GM19025 (cell line): ENCODE measurements at regions not wholly inside any gene's neighbourhood (a gene's known extent, or its start where the extent isn't known, plus 50 kb on each side); places are given as distances from the start of the nearest gene placed in this dataset.
"Not testable (repeated sequence)": the region's sequence is repeated elsewhere in the genome, so short reads cannot be mapped to it uniquely, and the experiment has no call there.

Source experiments
- ATAC-seq: cut with Tn5 transposase; IDR thresholded peaks from one replicate; pipeline ENCODE4 v1.9.1; 2021; ENCODE audit warnings: mild to moderate bottlenecking, low read depth, moderate library complexity; ENCODE audit not compliant: unreplicated experiment

DNA sequence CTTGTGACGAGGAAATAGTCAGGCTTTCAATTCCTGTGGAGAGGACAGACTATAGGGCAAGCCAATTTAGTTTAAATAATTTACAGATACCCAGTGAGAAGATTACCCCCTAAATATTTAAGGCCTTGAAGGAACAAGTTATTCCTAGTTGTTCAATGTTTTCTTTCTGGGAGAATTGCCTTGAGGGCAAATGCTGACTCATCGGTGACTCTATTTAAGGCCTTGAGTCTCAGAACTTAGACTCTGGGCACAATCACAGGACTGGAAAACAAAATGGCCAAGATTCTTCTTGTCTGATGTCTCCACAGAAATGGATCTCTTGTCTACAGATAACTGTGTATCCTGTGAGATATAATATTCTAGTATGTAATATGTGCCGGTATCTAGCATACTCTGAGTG, 467.1 kb downstream of the SUCLG1 start:
- ATAC-seq = no peak

DNA sequence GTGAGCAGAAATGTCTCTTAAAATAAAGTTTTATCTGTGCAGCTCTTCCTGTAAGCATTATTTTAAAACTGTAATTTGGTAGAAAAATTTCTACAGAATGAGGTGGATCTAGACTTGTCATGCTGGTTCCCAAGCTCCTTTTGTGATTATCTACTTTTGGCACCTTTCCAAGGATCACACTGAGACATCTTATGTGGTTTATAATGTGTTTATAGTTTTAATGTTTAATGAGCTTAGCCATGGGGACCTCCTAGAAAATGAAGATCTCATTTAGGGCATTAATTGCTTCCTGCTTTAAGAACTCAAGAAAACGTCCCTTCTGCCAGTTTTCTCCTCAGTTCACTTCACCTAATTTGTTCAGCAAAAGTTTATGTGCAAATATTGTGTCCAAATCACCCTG, 468.4 kb downstream of the SUCLG1 start:
- no peak for ATAC-seq

- not testable (repeated sequence) for ATAC-seq
Measured at GRCh38 chr2:83976628-83977027, 482.5 kb downstream of the SUCLG1 start.

- no peak for ATAC-seq
Measured at GRCh38 chr2:83972128-83972527, 487.0 kb downstream of the SUCLG1 start.

DNA sequence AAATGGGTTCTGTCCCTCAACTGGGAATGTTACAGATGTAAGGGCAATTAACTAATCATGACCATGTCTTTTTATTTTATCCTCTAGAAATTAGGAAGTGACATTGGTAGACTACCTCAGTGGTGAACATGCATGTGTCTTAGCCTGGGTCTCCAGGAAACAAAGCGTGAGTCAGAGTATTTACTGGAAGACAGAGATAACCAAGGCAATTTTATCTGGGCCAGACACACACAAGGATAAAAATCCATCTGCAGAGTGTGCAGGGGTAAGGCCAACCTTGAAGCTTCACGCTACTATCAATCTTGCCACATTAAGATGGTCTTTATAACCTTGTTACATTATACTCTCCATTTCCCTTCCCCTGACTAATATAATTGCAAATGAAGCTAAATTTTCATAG, 487.5 kb downstream of the SUCLG1 start:
- ATAC-seq = no peak

GRCh38 chr2:83970217-83970929, 488.7 kb downstream of the SUCLG1 start:
- ATAC-seq = no peak

DNA sequence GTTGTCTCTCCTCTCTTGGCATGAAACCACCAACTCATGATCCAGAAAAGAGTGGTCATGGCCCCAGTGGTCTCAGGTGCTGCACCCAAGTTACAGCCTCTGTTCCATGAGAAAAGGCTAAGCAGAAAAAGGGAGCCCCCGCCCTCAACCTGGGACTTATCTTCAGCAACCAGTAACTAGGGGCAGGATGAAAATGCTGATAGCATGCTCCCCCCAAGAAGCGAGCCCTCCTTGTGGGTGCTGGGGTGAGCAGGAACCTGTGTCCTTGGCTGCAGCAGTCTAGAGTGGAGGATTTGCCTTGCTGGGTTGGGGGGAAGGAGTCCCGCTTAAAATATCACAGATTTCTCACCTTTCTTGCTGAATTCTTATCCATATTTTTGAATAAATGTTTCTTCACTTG, 490.0 kb downstream of the SUCLG1 start:
- no peak for ATAC-seq

GRCh38 chr2:83967854-83968253, 491.2 kb downstream of the SUCLG1 start:
- ATAC-seq = no peak

DNA sequence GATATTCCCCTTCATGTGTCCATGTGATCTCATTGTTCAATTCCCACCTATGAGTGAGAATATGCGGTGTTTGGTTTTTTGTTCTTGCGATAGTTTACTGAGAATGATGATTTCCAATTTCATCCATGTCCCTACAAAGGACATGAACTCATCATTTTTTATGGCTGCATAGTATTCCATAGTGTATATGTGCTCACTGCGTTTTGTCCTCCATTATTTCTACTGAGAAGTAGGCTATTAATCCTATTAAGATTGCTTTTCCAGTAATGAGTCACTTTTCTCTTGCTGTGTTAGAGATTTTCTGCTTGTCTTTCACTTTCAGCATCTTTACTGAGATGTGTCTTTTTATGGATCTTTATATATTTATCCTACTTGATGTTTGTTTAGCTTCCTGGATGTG, 492.1 kb downstream of the SUCLG1 start:
- not testable (repeated sequence) for ATAC-seq

GRCh38 chr2:83961512-83961911, 497.6 kb downstream of the SUCLG1 start:
- no peak for ATAC-seq

DNA sequence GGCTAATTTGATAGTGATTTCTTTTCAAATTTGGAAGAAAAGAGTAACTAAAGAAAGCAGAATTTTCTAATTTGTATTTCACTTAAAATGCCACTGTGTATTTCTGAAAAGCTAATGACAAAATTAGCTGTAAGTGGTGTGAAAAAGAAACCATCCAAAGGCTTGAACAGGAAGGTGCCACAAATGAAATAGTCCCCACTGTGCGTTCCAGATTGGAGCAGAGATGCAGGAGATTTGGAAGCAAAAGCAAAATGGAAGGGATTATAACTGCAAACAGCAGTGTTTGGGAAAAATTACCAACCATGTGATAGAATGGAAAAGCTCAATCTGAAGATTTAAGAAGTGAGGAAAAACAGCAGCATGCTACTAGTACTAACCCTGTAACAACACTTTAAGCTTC, 498.7 kb downstream of the SUCLG1 start:
- no peak for ATAC-seq

DNA sequence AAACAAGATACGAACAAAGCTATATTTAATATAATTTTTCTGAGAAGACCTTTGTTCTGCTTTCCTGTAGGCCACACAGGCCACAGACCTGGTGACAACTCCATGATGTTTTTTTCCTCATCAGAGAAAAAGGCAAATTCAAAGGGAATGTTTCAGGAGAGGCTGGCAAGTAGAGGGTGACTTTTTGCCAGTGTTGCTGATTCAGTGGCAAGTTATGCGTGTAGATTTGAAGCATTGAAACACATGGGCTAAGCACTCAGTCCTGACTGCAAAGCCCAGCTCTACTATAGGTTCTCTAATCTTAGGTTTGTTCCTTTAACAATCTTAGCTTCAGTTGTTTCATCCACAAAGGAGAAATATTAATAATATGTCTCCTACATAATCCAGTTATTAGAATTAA, 499.8 kb downstream of the SUCLG1 start:
- ATAC-seq = no peak

DNA sequence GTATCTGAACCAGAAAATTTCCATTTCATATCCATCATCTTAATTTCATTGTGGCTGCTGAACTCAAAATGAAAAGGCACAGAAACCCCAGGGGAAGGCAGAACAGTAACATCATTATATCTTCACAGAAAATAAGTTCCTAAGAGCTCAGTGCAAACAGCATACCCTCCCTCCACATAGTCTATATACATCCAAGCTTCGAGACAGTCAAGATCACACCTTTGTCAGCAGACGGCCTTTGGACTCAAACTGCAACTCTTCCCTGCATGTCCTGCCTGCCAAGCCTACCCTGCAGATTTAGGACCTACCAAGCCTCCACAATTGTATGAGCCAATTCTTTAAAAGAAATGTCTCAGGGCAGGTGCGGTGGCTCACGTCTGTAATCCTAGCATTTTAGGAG, 502.1 kb downstream of the SUCLG1 start:
- no peak for ATAC-seq

DNA sequence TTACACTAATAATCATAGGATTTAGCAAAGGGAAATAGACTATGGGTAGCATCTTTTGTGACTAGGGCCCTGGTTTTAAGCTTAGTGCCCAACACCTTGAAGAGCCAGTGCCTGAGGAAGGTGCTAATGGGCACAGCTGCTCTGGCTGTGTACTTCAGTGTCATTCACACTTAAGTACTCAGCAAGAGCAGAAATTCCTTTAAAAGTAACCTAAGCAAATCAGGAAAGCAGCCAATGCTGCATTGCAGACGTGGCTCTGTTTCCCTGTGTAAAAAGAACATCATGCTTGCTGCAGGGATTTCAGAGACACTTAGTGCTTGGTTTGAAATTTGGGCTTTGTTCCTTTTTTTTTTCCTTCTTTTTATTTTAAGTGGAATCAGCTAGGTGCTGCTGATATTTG, 505.4 kb downstream of the SUCLG1 start:
- no peak for ATAC-seq

DNA sequence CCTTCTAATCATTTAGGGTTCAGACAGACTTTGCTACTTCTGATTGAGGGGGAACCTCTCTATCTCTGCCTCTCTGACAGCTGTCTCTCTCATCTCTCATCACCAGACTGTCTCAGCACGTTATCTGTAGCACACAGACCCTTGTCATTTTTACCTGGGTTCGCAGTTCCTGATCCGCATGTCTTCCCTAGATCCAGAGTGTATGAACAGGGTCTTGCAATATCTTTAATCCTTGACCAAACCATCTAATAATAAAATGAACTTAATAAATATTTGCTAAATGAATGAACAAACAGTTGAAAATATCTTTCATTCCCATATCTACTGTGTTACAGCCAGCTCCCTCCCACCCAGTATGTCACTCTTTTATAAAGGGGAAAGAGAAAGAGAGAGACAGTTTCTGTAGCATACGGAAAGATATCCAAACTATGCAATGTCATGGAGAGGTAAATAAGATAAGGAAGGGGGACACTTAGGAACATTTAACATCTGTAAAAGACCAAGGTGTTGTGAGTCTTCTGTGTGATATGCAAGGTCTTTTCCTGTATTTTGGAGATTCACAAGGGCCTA, 507.6 kb downstream of the SUCLG1 start:
- no peak for ATAC-seq

- ATAC-seq = no peak
Measured at GRCh38 chr2:83949361-83949760, 509.7 kb downstream of the SUCLG1 start.

- ATAC-seq = no peak
Measured at GRCh38 chr2:83944191-83944590, 514.9 kb downstream of the SUCLG1 start.

- ATAC-seq = no peak
Measured at GRCh38 chr2:83943265-83943664, 515.8 kb downstream of the SUCLG1 start.

DNA sequence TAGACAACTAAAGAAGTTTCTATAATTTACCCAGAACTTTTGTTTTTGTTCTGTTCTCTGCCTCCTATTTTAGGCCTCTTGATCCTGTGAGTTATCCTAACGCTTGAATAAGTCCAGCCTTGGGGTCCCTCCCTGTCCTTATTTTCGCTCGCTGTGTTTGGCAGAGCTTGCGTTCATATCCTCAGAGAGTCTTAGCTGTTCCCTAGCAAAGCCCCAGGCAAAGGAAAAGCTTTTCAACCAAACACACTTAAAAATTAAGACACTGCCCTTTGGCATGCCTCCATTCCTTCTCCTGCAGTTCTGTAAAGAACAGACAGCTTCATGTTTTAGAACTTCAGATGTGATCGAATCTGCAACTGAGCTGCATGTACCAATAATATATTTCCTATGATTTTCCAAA, 517.2 kb downstream of the SUCLG1 start:
- no peak for ATAC-seq

DNA sequence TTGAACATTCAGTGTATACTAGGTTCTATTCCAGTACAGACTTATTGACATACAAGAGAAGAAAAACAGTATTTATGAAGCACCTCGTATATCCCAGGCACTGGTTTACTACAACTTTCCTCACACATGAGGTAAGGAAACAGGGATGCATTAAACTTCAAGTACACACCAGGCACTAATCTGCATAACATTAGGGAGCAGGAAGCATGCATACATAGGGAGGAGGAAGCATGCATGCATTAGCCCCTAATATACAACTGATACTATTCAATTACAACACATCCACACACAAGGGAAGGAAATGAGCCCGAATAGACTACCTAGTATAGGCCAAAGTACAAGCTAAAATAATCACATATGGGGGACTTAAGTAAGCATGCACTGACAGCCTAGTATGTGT, 525.3 kb downstream of the SUCLG1 start:
- ATAC-seq = no peak

DNA sequence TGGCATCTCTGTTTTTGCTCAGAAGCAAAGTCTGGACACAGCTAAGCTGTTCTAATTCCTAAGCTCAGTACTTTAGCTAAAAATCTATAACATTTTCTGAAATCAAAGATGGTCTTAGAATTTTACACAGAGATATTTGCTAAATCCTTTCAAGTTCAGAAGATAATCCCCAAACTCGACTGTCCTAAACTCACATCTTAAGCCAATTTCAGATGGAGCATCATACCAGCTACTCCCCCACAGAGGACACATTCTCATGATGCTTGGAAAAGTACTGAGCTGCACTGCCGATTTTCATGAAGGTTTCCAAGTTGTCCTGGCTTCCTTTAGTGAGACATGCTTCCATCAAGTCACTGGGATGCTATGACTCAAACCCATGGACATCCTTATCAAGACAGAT, 535.5 kb downstream of the SUCLG1 start:
- no peak for ATAC-seq

DNA sequence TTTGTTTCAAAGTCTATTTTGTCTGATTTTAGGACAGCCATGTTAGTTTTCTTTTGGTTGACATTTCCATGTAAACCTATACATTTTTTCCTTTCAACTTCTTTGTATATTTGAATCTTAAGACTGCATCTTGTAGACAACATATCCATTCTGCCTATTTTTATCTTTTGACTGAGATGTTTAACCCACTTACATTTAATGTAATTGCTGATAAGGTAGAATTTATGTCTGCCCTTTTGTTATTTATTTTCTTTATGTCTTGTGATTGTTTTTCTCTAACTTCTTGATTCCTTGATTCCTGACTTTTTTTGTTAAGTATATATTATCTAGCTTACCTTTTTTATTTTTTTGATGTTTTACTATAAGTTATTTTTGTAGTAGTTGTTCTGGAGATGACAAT, 542.5 kb downstream of the SUCLG1 start:
- no peak for ATAC-seq

GRCh38 chr2:83915381-83915780, 543.7 kb downstream of the SUCLG1 start:
- no peak for ATAC-seq
